ENCODE measurements at regions not wholly inside any gene's neighbourhood (a gene's known extent, or its start where the extent isn't known, plus 50 kb on each side); places are given as distances from the start of the nearest gene placed in this dataset.

GRCh38 chr3:177431525-177432176, 234.4 kb upstream of the TBL1XR1 start:
- no peak for DNase-seq

- no peak for DNase-seq
These were observed 238.0 kb upstream of the TBL1XR1 start for GRCh38 chr3:177435301-177435700.

- DNase-seq = no peak
These were observed 240.4 kb upstream of the TBL1XR1 start for GRCh38 chr3:177437513-177438337.

- peak; percentile 18 for DNase-seq
These were observed 241.4 kb upstream of the TBL1XR1 start for GRCh38 chr3:177438596-177439220.

- DNase-seq = no peak
These were observed 242.5 kb upstream of the TBL1XR1 start for GRCh38 chr3:177439694-177440269.

DNA sequence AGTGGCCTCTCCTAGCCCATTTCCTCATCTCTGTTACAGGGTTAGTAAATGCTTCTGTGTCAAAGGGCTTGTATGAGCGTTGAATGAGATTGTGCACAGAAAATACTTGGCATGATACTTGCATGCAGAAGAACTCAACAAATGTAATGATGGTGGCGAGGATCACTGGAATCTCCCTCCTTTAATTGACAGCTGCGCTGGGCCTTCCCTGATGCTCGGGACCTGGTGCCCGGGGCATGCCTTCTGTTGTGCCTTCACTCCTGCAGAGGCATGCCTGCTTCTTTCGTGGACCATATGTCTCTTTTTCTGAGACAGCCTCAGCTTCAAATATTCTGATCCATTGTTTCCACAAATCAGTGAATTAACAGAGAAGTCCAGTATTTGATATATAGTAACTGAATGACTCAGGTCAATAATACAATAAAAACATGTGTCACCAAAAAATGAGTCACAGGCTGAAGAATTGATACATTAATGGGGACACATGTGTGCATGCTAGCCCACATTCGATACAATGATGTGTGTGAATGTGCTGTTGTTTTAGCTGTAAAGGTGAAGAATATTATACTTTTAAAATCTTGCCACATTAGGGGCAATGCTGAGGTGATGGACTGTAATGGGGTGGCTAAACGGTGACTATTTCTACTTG, 243.3 kb upstream of the TBL1XR1 start:
- peak; percentile 53 for DNase-seq

- no peak for DNase-seq
These were observed 244.1 kb upstream of the TBL1XR1 start for GRCh38 chr3:177441276-177441812.

- no peak for DNase-seq
These were observed 244.7 kb upstream of the TBL1XR1 start for GRCh38 chr3:177441813-177442646.

GRCh38 chr3:177443469-177443868, 246.2 kb upstream of the TBL1XR1 start:
- DNase-seq = peak; percentile 62

GRCh38 chr3:177444696-177445095, 247.4 kb upstream of the TBL1XR1 start:
- DNase-seq = no peak

DNA sequence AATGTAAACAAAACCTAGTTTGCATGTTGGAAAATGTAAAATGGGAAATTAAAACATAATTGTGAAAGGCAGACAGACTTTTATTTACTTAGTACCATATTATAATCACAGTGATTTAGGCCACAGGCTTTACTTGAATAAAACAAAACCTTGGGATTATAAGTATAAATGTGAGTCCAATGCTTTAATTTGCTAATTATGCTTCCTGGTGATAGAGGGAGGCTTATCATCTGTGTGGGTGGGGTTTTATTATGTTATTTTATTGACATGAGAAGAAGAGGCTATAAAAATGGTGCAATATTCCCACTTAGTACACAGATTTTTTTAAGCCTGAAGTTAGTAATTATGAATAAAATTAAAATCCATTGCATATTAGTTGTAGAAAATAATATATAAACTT, 248.3 kb upstream of the TBL1XR1 start:
- DNase-seq = no peak

DNA sequence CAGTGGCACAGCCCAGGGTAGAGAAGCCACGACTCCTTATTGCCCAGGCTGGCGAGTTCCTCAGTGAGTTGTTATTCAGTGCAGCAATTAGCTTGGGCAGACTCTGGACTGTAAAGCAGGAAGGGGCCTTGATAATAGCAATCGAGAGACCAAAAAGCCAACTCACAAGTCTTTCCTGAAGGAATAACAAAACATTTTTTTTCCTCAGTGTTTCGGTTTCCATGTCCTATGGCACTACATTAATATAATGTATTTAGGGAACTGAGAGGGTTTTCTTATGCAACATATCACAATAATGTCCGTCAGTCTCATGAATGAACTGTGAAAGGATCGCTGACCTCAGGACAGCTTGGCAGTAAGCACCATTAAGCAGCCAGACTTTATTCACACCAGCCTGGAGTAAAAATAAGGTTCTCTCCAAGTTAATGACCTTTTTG, 248.9 kb upstream of the TBL1XR1 start:
- no peak for DNase-seq

GRCh38 chr3:177447938-177448337, 250.7 kb upstream of the TBL1XR1 start:
- no peak for DNase-seq

DNA sequence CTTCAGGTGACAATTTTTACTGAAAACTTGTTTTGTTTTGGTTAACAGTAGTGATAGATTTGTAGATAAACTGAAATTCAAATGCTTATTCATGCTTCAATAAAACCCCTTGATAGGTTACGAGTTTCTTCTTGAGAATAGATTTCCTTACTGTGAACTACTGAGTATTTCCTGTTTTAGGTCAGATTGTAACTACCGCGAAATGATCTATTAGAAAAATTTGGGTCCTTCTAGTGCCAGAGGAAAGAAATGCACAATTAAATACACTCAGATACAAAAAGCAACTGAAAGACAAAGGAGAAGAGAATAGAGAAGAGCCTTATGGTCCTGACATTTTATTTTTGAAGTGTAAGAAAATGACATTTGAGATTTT, 251.7 kb upstream of the TBL1XR1 start:
- DNase-seq = no peak

- DNase-seq = peak; percentile 35
These were observed 252.2 kb upstream of the TBL1XR1 start for GRCh38 chr3:177449360-177450006.

- DNase-seq = no peak
These were observed 254.0 kb upstream of the TBL1XR1 start for GRCh38 chr3:177451301-177451750.

DNA sequence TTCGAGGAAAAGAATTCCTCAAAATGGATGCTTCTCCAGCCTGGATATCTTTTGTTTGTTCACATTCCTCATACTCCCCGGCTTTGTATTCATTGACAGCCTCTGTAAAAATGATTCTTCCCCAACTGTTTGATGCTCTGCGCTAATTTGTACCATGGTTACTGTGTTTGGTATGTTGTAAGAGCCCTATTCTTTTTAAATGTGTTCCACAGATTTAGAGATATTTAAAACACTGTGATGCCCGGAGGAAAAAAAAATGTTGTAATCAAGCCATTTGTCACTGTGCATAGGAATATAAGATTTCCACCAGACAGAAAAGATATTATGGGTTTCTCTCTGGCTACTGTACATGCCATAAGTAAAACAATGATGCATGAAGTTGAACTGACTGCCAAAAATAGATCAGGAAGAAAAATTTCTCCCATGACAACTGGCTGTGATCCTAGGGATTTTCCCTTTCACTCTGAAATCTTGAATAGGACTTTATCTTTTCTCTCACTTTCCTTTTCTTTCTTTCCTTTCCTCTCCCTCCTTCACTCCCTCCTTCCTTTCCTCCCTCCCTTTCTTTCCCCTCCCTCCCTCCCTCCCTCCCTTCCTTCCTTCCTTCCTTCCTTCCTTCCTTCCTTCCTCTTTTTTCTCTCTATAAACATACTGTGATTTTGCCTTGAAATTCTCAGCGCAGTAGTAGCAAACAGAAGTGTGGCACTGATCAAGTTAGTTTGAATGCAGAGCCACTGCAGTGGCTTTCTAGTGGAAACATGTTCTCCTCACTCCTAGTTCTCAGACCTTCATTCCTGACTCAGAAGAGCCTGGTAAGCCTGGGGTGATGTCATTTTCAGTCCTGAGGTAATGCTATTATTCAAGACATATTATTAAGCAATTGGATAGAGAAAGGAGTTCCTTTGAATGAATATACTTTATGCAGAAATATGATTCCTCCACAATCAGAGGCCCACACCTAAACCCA, 254.9 kb upstream of the TBL1XR1 start:
- DNase-seq = peak; percentile 93

DNA sequence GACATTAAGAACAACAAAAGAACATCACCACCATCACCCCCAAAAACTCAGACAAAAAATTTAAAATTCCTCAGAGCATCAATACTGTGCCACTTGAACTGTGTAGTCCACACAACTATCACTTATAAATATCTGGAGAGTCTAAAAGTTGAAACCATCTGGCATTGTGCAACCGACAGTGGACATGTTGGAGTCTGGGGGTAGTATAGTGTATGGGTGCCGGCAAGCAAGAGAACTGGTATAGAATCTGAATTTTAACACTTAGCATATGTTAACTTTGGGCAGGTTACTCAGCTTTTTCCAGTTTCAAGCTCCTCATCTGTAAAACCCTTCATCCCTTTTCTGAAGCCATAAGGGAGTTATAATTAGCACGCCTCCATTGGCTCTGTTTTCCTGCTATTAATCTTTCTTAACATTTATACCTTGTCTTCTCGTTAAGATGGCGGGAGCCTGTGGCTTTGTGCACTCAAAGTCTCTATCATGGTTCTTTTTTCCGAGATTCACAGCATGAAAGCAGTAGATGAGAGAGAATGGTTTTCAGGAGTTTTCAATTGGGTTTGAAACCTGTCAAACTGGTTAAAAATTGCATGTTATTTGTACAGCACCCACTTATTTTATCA, 255.7 kb upstream of the TBL1XR1 start:
- no peak for DNase-seq

- no peak for DNase-seq
These were observed 256.2 kb upstream of the TBL1XR1 start for GRCh38 chr3:177453451-177453844.

Data from fibroblast of skin of back (primary cell).